ENCODE measurements at regions not wholly inside any gene's neighbourhood (a gene's known extent, or its start where the extent isn't known, plus 50 kb on each side); places are given as distances from the start of the nearest gene placed in this dataset.

GRCh38 chr4:45701621-45702020 is 422.2 kb downstream of the GABRG1 start:
- TF ChIP-seq CTCF (IDR thresholded peaks at IDR 0.05; ENCODE audit: poor library complexity, severe bottlenecking) (no peak), POLR2AphosphoS5 (IDR thresholded peaks at IDR 0.05) (no peak), EZH2 (IDR thresholded peaks at IDR 0.05; ENCODE audit: borderline replicate concordance, insufficient read depth, low read length, poor library complexity, severe bottlenecking) (no peak)
